T-helper 2 cell treated with Interferon-gamma antibody and Interleukin-4, amounts not matched to agents 5 μg/mL and 100 μg/mL, for 36 hours (primary cell): ENCODE measurements at regions not wholly inside any gene's neighbourhood (a gene's known extent, or its start where the extent isn't known, plus 50 kb on each side); places are given as distances from the start of the nearest gene placed in this dataset.

Source experiments
- DNase-seq: peaks from one replicate; pipeline ENCODE4 v3.0.0; 2021; ENCODE audit warnings: low spot score
- H3K27ac Mint-ChIP-seq: one replicate; pipeline ENCODE4 v1.8.0; 2021; ENCODE audit warnings: mild to moderate bottlenecking, mixed read lengths
- H3K27me3 Mint-ChIP-seq: one replicate; pipeline ENCODE4 v1.8.0; 2021; ENCODE audit warnings: low read depth, mixed read lengths
- H3K36me3 Mint-ChIP-seq: one replicate; pipeline ENCODE4 v1.8.0; 2021; ENCODE audit warnings: low read depth, mixed read lengths
- H3K4me1 Mint-ChIP-seq: one replicate; pipeline ENCODE4 v1.8.0; 2021; ENCODE audit warnings: low read depth, mixed read lengths
- H3K4me3 Mint-ChIP-seq: one replicate; pipeline ENCODE4 v1.8.0; 2022; ENCODE audit warnings: mild to moderate bottlenecking, moderate library complexity, mixed read lengths
- H3K9me3 Mint-ChIP-seq: one replicate; pipeline ENCODE4 v1.8.0; 2021; ENCODE audit warnings: mixed read lengths

DNA sequence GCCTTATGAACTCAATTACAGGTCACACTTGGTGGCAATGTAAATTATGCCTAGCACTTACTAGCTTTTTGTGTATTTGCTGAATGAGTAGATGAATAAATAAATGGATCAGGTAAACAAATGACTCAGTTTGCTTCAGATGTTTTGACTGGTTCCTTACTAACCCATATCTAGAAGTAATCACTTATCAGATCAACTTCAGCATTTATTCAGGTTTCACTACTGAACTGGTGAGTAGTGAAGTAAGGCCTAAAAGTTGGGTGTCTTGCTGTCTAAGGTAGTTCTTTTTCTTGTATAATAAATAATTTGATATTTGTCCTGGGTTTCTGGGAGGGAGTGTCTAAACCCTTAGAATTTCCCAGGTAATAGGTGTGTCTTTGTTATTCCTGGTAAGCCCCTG, 205.0 kb downstream of the UXS1 start:
- DNase-seq = no peak
- no peak overlapping the region for H3K27ac Mint-ChIP-seq
- peaks cover 3% of the 10 kb centered on the region for H3K27me3 Mint-ChIP-seq
- peaks cover 3% of the 10 kb centered on the region for H3K4me1 Mint-ChIP-seq
- H3K36me3 Mint-ChIP-seq = peaks cover 7% of the 10 kb centered on the region
- H3K4me3 Mint-ChIP-seq = no peak overlapping the region
- peaks cover 46% of the 10 kb centered on the region for H3K9me3 Mint-ChIP-seq

DNA sequence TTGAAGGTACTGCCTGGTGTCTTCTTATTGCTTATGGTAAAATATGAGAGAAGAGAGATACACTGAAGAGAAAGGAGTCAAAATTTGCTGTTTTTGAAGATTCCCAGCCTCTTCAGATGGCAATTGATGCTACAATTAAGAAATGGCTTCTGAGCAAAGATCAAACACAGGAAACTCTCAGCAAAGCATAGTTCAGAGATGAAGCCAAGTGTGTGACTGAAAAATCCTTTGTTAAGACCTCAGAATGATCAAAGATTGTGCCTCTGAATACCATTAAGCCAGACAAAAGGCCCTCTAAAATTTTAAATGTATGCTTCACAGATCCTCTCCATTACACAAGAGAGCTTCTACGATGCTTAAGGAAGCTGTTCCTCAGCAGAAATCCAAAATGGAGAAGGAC, 216.3 kb downstream of the UXS1 start:
- DNase-seq = no peak
- H3K27me3 Mint-ChIP-seq = peaks cover 6% of the 10 kb centered on the region
- H3K4me1 Mint-ChIP-seq = peaks cover 3% of the 10 kb centered on the region
- peaks cover 2% of the 10 kb centered on the region for H3K36me3 Mint-ChIP-seq
- H3K27ac Mint-ChIP-seq = no peak overlapping the region
- peaks cover 19% of the 10 kb centered on the region for H3K9me3 Mint-ChIP-seq
- H3K4me3 Mint-ChIP-seq = no peak overlapping the region

DNA sequence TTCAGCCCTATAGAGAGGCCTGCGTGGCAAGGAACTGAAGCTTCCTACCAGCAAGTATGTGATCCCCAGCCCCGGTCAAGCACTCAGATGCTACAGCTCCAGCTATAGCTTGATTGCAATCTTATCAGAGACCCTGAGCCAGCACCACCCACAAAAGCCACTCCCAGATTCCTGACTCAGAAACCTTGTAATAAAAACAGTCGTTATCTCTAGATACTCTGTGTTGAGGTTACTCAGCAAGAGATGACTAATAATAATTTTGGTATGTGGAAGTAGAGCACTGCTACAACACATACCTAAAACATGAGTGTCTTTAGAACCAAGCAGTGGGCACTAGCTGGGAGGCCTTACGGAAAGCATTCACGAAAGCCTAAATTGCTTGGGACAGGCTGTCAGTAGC, 216.9 kb downstream of the UXS1 start:
- peaks cover 2% of the 10 kb centered on the region for H3K36me3 Mint-ChIP-seq
- peaks cover 3% of the 10 kb centered on the region for H3K4me1 Mint-ChIP-seq
- DNase-seq = no peak
- peaks cover 19% of the 10 kb centered on the region for H3K9me3 Mint-ChIP-seq
- H3K27me3 Mint-ChIP-seq = peaks cover 8% of the 10 kb centered on the region
- no peak overlapping the region for H3K4me3 Mint-ChIP-seq
- H3K27ac Mint-ChIP-seq = no peak overlapping the region

DNA sequence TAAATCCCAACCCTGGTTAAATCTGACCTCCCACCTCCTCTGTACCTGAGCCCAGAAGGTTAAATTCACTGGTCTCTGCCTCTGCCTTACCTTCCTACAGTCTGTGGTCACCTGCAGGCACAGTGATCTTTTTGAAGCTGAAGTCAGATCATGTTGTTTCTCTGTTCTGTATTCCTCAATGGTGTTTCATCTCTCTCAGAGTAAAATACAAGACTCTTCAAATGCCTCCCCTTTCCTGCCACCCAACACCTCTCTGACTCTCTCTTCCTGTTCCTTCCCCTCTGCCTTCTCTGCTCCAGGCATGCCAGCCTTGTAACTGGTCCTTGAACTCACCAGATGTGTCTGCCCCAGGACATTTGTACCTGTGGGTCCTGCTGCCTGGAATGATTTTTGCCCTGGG, 219.3 kb downstream of the UXS1 start:
- H3K27me3 Mint-ChIP-seq = peaks cover 8% of the 10 kb centered on the region
- H3K36me3 Mint-ChIP-seq = peaks cover 2% of the 10 kb centered on the region
- H3K27ac Mint-ChIP-seq = no peak overlapping the region
- peaks cover 15% of the 10 kb centered on the region for H3K9me3 Mint-ChIP-seq
- H3K4me1 Mint-ChIP-seq = peaks cover 8% of the 10 kb centered on the region
- DNase-seq = no peak
- no peak overlapping the region for H3K4me3 Mint-ChIP-seq

DNA sequence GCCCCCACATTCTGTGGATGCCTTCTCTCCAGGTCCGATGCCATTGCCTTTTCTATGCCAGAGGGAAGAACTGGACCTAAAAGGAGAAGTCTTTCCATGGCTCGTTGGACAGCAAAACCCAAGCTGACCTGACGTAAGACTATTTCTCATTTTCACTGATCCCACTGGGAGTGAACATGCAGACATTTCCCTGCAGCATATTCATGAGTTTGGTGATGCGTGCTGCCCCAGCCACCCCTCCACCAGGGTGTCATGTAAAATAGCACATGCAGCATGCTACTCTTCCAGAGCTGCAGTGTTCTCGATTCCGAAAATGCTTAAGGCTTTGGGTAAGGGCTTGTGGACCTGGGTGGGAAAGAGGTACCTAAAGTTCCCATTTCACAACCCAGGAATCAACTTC, 221.2 kb downstream of the UXS1 start:
- no peaks in the 10 kb centered on the region for H3K36me3 Mint-ChIP-seq
- H3K4me1 Mint-ChIP-seq = peaks cover 8% of the 10 kb centered on the region
- H3K9me3 Mint-ChIP-seq = peaks cover 9% of the 10 kb centered on the region
- H3K27me3 Mint-ChIP-seq = peaks cover 8% of the 10 kb centered on the region
- no peak overlapping the region for H3K4me3 Mint-ChIP-seq
- DNase-seq = no peak
- H3K27ac Mint-ChIP-seq = no peak overlapping the region

DNA sequence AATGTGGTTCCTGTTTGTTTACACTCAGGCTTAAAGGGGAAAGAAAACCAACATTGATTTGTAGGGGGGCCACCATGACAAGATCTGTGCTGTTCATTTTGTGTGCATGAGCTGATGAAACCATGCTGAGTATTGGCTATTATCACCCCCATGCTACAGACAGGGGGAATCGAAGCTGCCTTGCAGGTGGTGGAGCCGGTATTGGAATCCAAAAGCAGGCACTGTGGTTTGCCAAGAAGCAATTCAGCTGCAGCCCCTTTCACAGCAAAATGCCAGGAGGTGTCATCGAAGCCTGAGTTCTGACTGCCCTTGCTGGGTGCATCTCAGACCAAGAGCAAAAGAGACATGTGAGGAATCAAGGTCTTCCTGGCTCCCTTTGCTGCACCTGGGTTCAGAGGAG, 221.9 kb downstream of the UXS1 start:
- no peak for DNase-seq
- H3K36me3 Mint-ChIP-seq = no peaks in the 10 kb centered on the region
- peaks cover 8% of the 10 kb centered on the region for H3K27me3 Mint-ChIP-seq
- H3K9me3 Mint-ChIP-seq = peaks cover 4% of the 10 kb centered on the region
- peaks cover 8% of the 10 kb centered on the region for H3K4me1 Mint-ChIP-seq
- no peak overlapping the region for H3K27ac Mint-ChIP-seq
- no peak overlapping the region for H3K4me3 Mint-ChIP-seq

DNA sequence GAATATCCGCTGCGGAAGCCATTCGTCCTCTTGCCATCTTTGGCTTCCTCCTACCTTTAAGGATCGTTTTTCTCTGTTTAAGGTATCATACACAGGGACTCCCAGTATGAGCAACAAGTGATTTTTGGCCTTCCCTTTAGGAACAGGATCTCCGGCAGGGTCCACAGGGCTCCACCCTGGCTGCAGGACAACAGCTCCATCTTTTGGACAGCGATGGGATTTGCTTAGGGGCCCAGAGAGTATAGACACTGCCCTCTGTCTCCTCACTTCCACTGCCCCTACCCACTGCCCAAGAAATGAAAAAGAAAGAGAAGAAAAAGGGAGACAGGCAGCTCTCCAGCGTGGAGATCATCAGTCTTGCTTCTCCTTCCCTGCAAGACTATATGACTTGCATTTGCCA, 224.5 kb downstream of the UXS1 start:
- Mint-ChIP-seq H3K4me1 (peaks cover 4% of the 10 kb centered on the region), H3K9me3 (no peaks in the 10 kb centered on the region), H3K4me3 (no peak overlapping the region), H3K27me3 (peaks cover 5% of the 10 kb centered on the region), H3K36me3 (no peaks in the 10 kb centered on the region), H3K27ac (no peak overlapping the region)
- DNase-seq = no peak

DNA sequence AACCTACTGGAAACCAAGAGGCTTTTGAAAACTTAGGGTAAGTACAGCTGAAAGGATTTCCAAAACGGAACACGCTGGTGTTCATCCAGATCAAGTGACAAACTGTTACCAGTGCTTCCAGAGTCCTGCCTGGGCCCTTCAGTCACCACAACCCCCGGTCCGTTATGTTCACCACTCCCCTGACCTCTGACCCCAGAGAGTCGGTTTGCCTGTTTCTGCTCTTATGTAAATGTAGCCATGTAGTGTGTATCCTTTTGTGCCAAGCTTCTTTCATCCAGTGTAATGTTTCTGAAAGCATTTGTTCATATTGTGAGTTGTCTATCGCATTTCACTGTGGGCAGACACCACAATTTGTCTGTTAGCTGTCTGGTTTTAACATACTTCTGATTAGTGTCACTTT, 217.5 kb downstream of the NCK2 start:
- Mint-ChIP-seq H3K4me3 (no peak overlapping the region), H3K27ac (no peak overlapping the region), H3K27me3 (peaks cover 6% of the 10 kb centered on the region), H3K36me3 (no peaks in the 10 kb centered on the region), H3K9me3 (no peaks in the 10 kb centered on the region), H3K4me1 (no peaks in the 10 kb centered on the region)
- no peak for DNase-seq

DNA sequence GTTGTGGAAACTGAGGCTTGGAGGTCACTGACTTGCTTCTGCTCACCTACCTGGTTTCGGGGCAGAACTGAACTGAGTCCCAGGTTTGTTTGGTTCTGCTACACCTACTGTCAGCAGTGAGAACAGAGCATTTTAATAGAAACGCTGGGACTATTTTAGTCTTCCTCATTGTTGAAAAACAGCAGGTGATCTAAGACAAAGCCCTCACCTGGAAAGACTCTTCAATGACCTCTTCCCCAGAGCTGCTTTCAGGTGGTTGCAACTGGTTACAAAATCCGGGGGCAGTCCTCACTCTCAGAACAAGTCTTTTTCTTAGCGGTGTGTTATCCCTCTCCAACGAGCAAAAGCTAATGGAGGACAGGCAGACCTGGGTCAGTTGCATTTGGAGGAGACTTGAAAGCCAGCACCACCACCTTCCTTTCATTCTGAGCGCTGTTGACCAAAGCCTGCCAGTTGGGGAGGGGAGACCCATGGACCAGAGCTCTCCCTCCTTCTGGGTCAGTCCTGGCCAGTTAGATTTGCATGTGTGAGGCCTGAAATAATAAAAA, 217.0 kb downstream of the NCK2 start:
- H3K27me3 Mint-ChIP-seq = peaks cover 6% of the 10 kb centered on the region

DNA sequence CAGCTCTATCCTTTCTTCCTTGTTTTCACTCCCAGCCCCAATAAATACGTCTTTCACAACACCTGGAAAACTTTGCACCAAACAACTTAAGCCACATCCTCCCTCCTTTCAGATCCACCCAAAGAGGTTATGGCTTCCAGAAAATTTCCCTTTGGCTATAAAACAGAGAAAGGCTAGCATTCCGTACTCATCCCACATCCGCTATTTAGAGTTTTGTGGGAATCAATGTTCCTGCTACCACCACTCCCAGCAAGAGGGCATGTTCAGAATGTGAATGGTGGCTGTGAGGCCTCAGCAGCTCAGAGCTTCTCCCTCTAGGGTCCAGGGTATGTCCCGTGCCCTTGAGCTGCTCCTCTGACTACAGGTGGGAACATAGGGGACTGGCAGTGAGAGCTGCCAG, 214.6 kb downstream of the NCK2 start:
- Mint-ChIP-seq H3K36me3 (no peaks in the 10 kb centered on the region), H3K9me3 (no peaks in the 10 kb centered on the region), H3K4me3 (no peak overlapping the region), H3K27me3 (peaks cover 6% of the 10 kb centered on the region), H3K4me1 (no peaks in the 10 kb centered on the region), H3K27ac (no peak overlapping the region)
- DNase-seq = no peak

More for the DNA sequence above, 217.0 kb downstream of the NCK2 start:
- Mint-ChIP-seq H3K27ac (no peak overlapping the region), H3K36me3 (no peaks in the 10 kb centered on the region), H3K4me1 (no peaks in the 10 kb centered on the region), H3K9me3 (no peaks in the 10 kb centered on the region), H3K4me3 (no peak overlapping the region)
- no peak for DNase-seq

DNA sequence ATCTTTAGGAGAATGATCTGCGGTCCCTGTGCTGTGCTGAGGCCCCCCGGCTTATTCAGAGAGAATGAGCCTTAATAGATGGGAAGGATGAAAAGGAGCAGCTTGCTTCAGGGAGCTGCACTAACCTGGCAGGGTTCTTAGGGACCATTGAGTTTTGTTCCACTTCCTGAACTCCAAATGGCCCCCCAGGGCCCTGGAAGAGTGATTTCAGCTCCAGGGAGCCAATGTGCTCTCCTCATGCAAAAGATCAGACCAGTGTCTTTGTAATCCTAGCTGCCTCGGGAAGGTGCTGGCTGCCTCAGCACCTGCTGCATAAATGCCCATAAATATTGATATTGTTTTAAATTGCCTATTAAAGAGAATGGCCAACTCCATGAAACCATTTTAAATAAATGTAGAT, 210.2 kb downstream of the NCK2 start:
- Mint-ChIP-seq H3K4me3 (no peak overlapping the region), H3K9me3 (no peaks in the 10 kb centered on the region), H3K27ac (no peak overlapping the region), H3K4me1 (peaks cover 10% of the 10 kb centered on the region), H3K36me3 (no peaks in the 10 kb centered on the region), H3K27me3 (peaks cover 9% of the 10 kb centered on the region)
- no peak for DNase-seq

DNA sequence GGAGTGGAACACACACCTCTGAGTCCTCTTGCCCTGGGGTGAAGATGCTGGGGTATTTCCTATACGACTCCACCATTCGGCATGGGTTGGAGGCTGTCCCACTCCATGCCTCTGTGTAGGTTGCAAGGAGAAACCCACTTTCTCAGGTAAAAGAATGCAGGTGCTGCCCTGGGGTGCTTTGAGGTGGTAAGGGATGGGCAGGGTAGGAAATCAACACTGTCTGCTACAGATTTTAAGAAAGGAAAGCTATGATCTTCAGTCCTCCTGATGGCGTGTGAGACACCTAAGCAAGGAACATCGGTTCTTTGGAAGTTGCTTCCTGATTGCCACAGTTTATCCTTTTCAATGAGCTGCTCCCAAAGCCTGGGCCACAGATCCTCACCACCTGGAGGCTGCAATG, 209.2 kb downstream of the NCK2 start:
- Mint-ChIP-seq H3K27me3 (peaks cover 9% of the 10 kb centered on the region), H3K27ac (no peak overlapping the region), H3K4me3 (no peak overlapping the region), H3K9me3 (no peaks in the 10 kb centered on the region), H3K36me3 (no peaks in the 10 kb centered on the region), H3K4me1 (peaks cover 10% of the 10 kb centered on the region)
- no peak for DNase-seq

DNA sequence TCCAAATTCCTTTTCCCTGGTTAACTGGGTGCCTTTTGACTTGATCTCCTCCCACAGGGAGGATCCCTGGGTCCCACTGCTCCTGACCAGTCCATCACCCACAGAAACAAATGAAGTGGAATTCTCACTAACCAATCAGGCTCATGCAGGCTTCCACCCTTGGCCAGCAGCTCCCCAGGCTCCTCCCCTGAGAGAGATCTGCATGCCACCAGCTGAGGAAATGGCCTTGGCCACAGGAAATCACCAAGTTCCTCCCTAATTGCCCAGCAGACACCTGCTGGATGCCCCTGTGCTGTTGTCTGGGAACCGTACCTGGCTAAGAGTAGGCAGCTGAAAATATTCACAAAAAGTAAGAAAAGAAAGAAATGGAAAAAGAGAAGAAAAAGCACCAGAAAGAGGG, 207.4 kb downstream of the NCK2 start:
- H3K36me3 Mint-ChIP-seq = no peaks in the 10 kb centered on the region
- H3K27me3 Mint-ChIP-seq = peaks cover 8% of the 10 kb centered on the region
- no peak overlapping the region for H3K4me3 Mint-ChIP-seq
- H3K9me3 Mint-ChIP-seq = no peaks in the 10 kb centered on the region
- no peak overlapping the region for H3K27ac Mint-ChIP-seq
- DNase-seq = no peak
- peaks cover 10% of the 10 kb centered on the region for H3K4me1 Mint-ChIP-seq

DNA sequence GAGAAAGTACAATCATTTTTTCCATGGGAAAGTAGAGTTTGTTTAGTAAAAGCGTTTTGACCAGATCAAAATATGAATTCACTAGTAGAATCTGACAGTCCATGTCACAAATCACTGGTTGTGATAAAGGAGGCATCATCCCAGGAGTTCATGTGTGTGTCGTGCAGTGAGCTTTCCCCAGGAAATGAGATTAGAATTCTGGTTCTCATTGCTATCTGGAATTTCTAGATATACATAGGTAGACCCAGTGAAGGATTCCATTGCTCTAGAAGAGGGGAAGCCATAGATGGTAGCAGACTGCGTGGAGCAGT, 206.6 kb downstream of the NCK2 start:
- no peak for DNase-seq
- no peak overlapping the region for H3K4me3 Mint-ChIP-seq
- H3K27ac Mint-ChIP-seq = no peak overlapping the region
- no peaks in the 10 kb centered on the region for H3K36me3 Mint-ChIP-seq
- peaks cover 8% of the 10 kb centered on the region for H3K27me3 Mint-ChIP-seq
- H3K9me3 Mint-ChIP-seq = no peaks in the 10 kb centered on the region
- H3K4me1 Mint-ChIP-seq = peaks cover 10% of the 10 kb centered on the region

DNA sequence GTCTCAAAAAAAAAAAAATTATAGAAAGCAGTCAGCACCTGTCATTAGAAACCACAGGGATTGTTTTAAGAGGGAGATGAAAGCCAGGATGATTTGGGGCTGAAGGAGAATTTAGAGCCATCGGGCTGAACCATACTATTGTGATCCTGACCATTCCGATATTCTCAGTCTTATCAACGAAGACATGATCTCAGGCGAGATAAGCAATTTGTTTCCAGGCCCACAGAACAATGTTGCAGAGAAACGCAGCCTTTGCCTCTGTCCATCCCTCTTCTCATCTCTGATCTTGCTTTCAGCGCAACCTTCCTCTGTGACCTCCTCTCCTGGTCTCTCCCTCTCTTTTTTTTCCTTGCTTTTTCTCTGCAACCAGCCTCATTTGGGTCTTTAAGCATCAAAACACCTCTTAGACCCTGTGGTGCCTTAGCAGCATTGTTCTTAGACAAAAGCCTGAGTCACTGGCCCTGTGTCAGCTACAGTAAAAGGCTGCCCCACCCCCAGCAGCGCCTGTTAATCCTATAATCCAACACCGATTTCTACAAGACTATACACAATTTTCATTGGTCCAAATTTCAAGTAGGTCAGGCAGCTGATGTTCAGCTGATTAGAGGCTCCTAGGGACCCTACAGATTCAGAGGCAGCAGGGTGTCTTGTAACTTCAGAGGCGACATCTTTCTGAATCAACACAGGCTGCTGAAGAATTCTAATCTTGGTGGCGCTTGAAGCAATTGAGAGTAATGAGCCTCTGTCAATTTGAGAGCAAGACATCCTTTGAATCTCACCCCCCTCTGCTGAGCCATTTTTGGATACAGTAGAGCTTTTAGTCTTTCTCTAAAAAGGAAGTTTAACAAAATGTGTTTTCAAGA, 206.0 kb downstream of the NCK2 start:
- peaks cover 8% of the 10 kb centered on the region for H3K27me3 Mint-ChIP-seq
- H3K36me3 Mint-ChIP-seq = no peaks in the 10 kb centered on the region
- peaks cover 10% of the 10 kb centered on the region for H3K4me1 Mint-ChIP-seq
- H3K4me3 Mint-ChIP-seq = no peak overlapping the region
- DNase-seq = no peak
- no peaks in the 10 kb centered on the region for H3K9me3 Mint-ChIP-seq
- no peak overlapping the region for H3K27ac Mint-ChIP-seq
